IMR-90 (cell line): ENCODE measurements at regions not wholly inside any gene's neighbourhood (a gene's known extent, or its start where the extent isn't known, plus 50 kb on each side); places are given as distances from the start of the nearest gene placed in this dataset.

Source experiments
- CEBPB ChIP-seq: IDR thresholded peaks from 2 replicates; pipeline ENCODE4 v1.6.1; 2012; ENCODE audit warnings: low read depth, low read length, improper control_type of control experiment
- CHD1 ChIP-seq: IDR thresholded peaks from 2 replicates; pipeline ENCODE4 v1.6.1; 2012; ENCODE audit warnings: low read depth, low read length, improper control_type of control experiment
- CTCF ChIP-seq: conservative IDR thresholded peaks from 2 replicates; pipeline ENCODE4 v1.5.1; 2012; ENCODE audit warnings: mild to moderate bottlenecking, low read depth, low read length, improper control_type of control experiment
- ELK1 ChIP-seq: fragments of 150-350 bp; IDR thresholded peaks from 2 replicates; pipeline ENCODE4 v1.6.1; 2016; ENCODE audit warnings: low read depth, mild to moderate bottlenecking, low read length, moderate library complexity, borderline replicate concordance
- MXI1 ChIP-seq: IDR thresholded peaks from 2 replicates; pipeline ENCODE4 v1.6.1; 2012; ENCODE audit warnings: low read depth, mild to moderate bottlenecking, low read length, moderate library complexity, borderline replicate concordance
- POLR2A ChIP-seq: IDR thresholded peaks from 2 replicates; pipeline ENCODE4 v1.6.1; 2012; ENCODE audit warnings: mild to moderate bottlenecking, low read depth, low read length
- RFX5 ChIP-seq: IDR thresholded peaks from 2 replicates; pipeline ENCODE4 v1.8.0; 2012; ENCODE audit warnings: low read depth, mild to moderate bottlenecking, low read length, moderate library complexity
- SMC3 ChIP-seq: fragments of 150-350 bp; IDR thresholded peaks from 2 replicates; pipeline ENCODE4 v1.6.1; 2016; ENCODE audit warnings: low read depth, mild to moderate bottlenecking, antibody characterized with exemption, low read length, moderate library complexity
- TF ChIP-seq, protein P1 (sequence below): fragments of 150-350 bp; IDR thresholded peaks from 2 replicates; pipeline ENCODE4 v1.6.1; 2017; ENCODE audit warnings: mild to moderate bottlenecking, antibody characterized with exemption, low read length, low read depth

DNA sequence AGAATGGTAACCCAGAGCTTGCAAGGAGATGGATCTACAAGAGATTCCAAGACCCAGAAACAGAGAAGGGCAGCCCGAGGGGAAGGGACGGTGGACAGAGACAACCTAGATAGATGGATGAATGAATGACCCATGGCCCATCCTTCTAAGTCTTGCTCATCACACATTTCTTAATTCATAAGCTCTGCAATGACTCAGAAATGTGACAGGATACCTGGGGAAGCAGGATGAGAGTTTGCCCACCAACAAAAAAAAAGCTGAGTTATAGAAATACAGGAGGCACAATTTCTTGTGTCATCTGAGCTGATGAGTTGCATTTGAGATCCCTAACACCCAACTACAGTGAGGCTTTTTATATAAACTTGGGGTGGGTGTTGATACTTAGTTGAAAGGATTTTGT lies 76.6 kb downstream of the CNTN3 start:
- no peak for TF ChIP-seq CTCF
- no peak for TF ChIP-seq POLR2A
- no peak for TF ChIP-seq CHD1
- TF ChIP-seq CEBPB = no peak
- no peak for TF ChIP-seq MXI1
- no peak for TF ChIP-seq SMC3
- TF ChIP-seq, protein P1, sequence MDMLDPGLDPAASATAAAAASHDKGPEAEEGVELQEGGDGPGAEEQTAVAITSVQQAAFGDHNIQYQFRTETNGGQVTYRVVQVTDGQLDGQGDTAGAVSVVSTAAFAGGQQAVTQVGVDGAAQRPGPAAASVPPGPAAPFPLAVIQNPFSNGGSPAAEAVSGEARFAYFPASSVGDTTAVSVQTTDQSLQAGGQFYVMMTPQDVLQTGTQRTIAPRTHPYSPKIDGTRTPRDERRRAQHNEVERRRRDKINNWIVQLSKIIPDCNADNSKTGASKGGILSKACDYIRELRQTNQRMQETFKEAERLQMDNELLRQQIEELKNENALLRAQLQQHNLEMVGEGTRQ = no peak
- no peak for TF ChIP-seq RFX5
- no peak for TF ChIP-seq ELK1
